ENCODE measurements at regions not wholly inside any gene's neighbourhood (a gene's known extent, or its start where the extent isn't known, plus 50 kb on each side); places are given as distances from the start of the nearest gene placed in this dataset.

GRCh38 chr20:17878069-17878911 lies 90.3 kb downstream of the SNX5 start (continued):
- TF ChIP-seq ZNF281 (CRISPR knock-in tag; IDR thresholded peaks at IDR 0.05; ENCODE audit: borderline replicate concordance) (no peak; the same call in 1 of the 2 replicates), SMYD3 (CRISPR knock-in tag; IDR thresholded peaks at IDR 0.05) (no peak), TCF7 (IDR thresholded peaks at IDR 0.05; ENCODE audit: low read depth) (no peak), MZF1 (CRISPR knock-in tag; IDR thresholded peaks at IDR 0.05; ENCODE audit: borderline replicate concordance) (no peak), GMEB1 (CRISPR knock-in tag; IDR thresholded peaks at IDR 0.05; ENCODE audit: borderline replicate concordance) (0 out of 2 replicates have a peak, but pooled peaks have one; percentile 32), ESRRA (CRISPR knock-in tag; IDR thresholded peaks at IDR 0.05; ENCODE audit: low read depth) (no peak), HMGXB4 (CRISPR knock-in tag; IDR thresholded peaks at IDR 0.05; ENCODE audit: borderline replicate concordance in 1 of 2, low read depth in 1 of 2) (peak in 1 of 2 experiments; percentile 12; a peak in 2 of 4 replicates), FIP1L1 (IDR thresholded peaks at IDR 0.05; ENCODE audit: borderline replicate concordance, insufficient read depth, low read depth, low read length) (no peak), YEATS2 (CRISPR knock-in tag; IDR thresholded peaks at IDR 0.05; ENCODE audit: borderline replicate concordance) (no peak), ZNF75D (CRISPR knock-in tag; IDR thresholded peaks at IDR 0.05; ENCODE audit: borderline replicate concordance) (no peak), CEBPG (CRISPR knock-in tag; IDR thresholded peaks at IDR 0.05) (no peak), FOXA1 (IDR thresholded peaks at IDR 0.05) (no peak), FOXA1 (CRISPR knock-in tag; IDR thresholded peaks at IDR 0.05) (no peak), RFX3 (CRISPR knock-in tag; IDR thresholded peaks at IDR 0.05) (no peak), CEBPB (IDR thresholded peaks at IDR 0.05; ENCODE audit: borderline replicate concordance, low read depth, low read length) (no peak), TBX2 (CRISPR knock-in tag; IDR thresholded peaks at IDR 0.05; ENCODE audit: borderline replicate concordance) (0 out of 2 replicates have a peak, but pooled peaks have one; percentile 4), NFYC (CRISPR knock-in tag; IDR thresholded peaks at IDR 0.05) (no peak; the same call in 1 of the 2 replicates), ZFP36L2 (CRISPR knock-in tag; IDR thresholded peaks at IDR 0.05) (no peak), ZNF10 (CRISPR knock-in tag; IDR thresholded peaks at IDR 0.05; ENCODE audit: borderline replicate concordance, low read depth) (no peak), KLF13 (CRISPR knock-in tag; IDR thresholded peaks at IDR 0.05) (0 out of 2 replicates have a peak, but pooled peaks have one; percentile 49), SATB2 (CRISPR knock-in tag; IDR thresholded peaks at IDR 0.05) (no peak), ZNF577 (CRISPR knock-in tag; IDR thresholded peaks at IDR 0.05; ENCODE audit: borderline replicate concordance, low read depth) (no peak), YY1 (IDR thresholded peaks at IDR 0.05; ENCODE audit: insufficient read depth, insufficient replicate concordance, low read depth, low read length) (no peak), GPN1 (CRISPR knock-in tag; IDR thresholded peaks at IDR 0.05; ENCODE audit: borderline replicate concordance) (no peak), ZNF224 (CRISPR knock-in tag; IDR thresholded peaks at IDR 0.05) (no peak)

Data from HepG2 (cell line).